CD4-positive, alpha-beta memory T cell (primary cell): ENCODE measurements at regions not wholly inside any gene's neighbourhood (a gene's known extent, or its start where the extent isn't known, plus 50 kb on each side); places are given as distances from the start of the nearest gene placed in this dataset.

Experiments used
- CTCF ChIA-PET: fragments of 350-600 bp; sonication (Branson Sonifier 250); formaldehyde crosslinking; loops from one replicate; lab custom pipeline; 2021; ENCODE audit warnings: inconsistent platforms; ENCODE audit not compliant: partially characterized antibody; lab: Charles Lee
- POLR2A ChIA-PET: fragments of 350-600 bp; sonication (Branson Sonifier 250); formaldehyde crosslinking; loops from one replicate; lab custom pipeline; 2021; ENCODE audit not compliant: partially characterized antibody; lab: Charles Lee
- DNase-seq, 5 donors: peaks; one replicate each; pipeline versions ENCODE4 v3.0.0 to v3.0.0-alpha.2; 2020 to 2022; ENCODE audit warnings: mixed read lengths in 1 of 5
- H3K27ac ChIP-seq: one replicate; pipeline ENCODE4 v1.7.0; 2013; ENCODE audit warnings: low read depth, low read length
- H3K27me3 ChIP-seq: 2 replicates; pipeline ENCODE4 v1.7.0; 2013; ENCODE audit warnings: mild to moderate bottlenecking, low read length, moderate library complexity; ENCODE audit not compliant: insufficient read depth
- H3K36me3 ChIP-seq: 2 replicates; pipeline ENCODE4 v1.7.0; 2013; ENCODE audit warnings: mild to moderate bottlenecking, low read length, moderate library complexity; ENCODE audit not compliant: insufficient read depth
- H3K4me1 ChIP-seq: 2 replicates; pipeline ENCODE4 v1.7.0; 2013; ENCODE audit warnings: mild to moderate bottlenecking, low read length, moderate library complexity; ENCODE audit not compliant: insufficient read depth
- H3K4me3 ChIP-seq, 2 donors: one replicate each; pipeline ENCODE4 v1.7.0; 2013; ENCODE audit warnings: low read length in 2 of 2, mild to moderate bottlenecking in 1 of 2
- H3K9me3 ChIP-seq, 2 donors: one replicate each; pipeline ENCODE4 v1.7.0; 2013; ENCODE audit warnings: low read length in 2 of 2, control low read depth in 1 of 2; ENCODE audit not compliant: control insufficient read depth in 1 of 2
- H3K27ac Mint-ChIP-seq, 7 donors: one replicate each; pipeline ENCODE4 v1.8.0; 2020 to 2021; ENCODE audit warnings: mixed read lengths in 7 of 7, mild to moderate bottlenecking in 6 of 7, inconsistent platforms in 3 of 7, moderate library complexity in 3 of 7
- H3K27me3 Mint-ChIP-seq, 2 donors: one replicate each; pipeline ENCODE4 v1.8.0; 2020 to 2021; ENCODE audit warnings: mixed read lengths in 2 of 2
- H3K36me3 Mint-ChIP-seq, 2 donors: one replicate each; pipeline ENCODE4 v1.8.0; 2020 to 2021; ENCODE audit warnings: mixed read lengths in 2 of 2, inconsistent platforms in 1 of 2, mild to moderate bottlenecking in 1 of 2
- H3K4me1 Mint-ChIP-seq, 4 donors: one replicate each; pipeline ENCODE4 v1.8.0; 2020 to 2021; ENCODE audit warnings: mixed read lengths in 4 of 4, mild to moderate bottlenecking in 1 of 4
- H3K4me3 Mint-ChIP-seq, 8 donors: one replicate each; pipeline ENCODE4 v1.8.0; 2020 to 2021; ENCODE audit warnings: mixed read lengths in 8 of 8, mild to moderate bottlenecking in 7 of 8, moderate library complexity in 6 of 8, inconsistent platforms in 3 of 8
- H3K9me3 Mint-ChIP-seq, 8 donors: one replicate each; pipeline ENCODE4 v1.8.0; 2020 to 2021; ENCODE audit warnings: mixed read lengths in 8 of 8, mild to moderate bottlenecking in 5 of 8, inconsistent platforms in 3 of 8, moderate library complexity in 1 of 8
- intact Hi-C: fragments of 100-400 bp; cut with micrococcal nuclease; formaldehyde crosslinking; loops from one replicate; pipeline ENCODE4 v1.15.1; 2023

DNA sequence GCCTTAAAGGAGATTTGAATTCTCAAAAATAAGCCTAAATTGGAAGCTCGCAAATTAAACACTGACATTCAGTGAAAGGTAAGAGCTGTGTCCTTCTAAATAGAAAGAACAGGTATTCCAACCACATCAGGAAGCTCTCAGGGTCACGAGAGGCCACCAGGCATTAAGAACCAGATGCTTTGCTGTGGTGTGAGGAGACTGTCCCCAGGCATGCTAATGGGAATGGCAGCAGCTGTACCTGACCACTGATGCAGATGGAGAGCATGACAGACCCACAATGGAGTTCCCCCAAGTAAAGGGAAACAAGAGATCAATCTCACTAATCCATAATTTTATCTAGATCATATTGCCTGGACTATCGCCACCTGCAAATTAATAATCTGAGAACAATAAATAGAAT is 658.9 kb upstream of the NOX3 start:
- Mint-ChIP-seq H3K4me3 (no peak overlapping the region), H3K27ac (no peak overlapping the region), H3K27me3 (no peaks in the 10 kb centered on the region), H3K4me1 (no peaks in the 10 kb centered on the region), H3K9me3 (peaks cover 0 to 6% (median 0%) of the 10 kb centered on the region in 8 donors), H3K36me3 (no peaks in the 10 kb centered on the region)
- DNase-seq: no peak
- Histone ChIP-seq H3K4me1 (no peaks in the 10 kb centered on the region), H3K4me3 (no peak overlapping the region), H3K27me3 (no peaks in the 10 kb centered on the region), H3K27ac (no peak overlapping the region), H3K36me3 (no peaks in the 10 kb centered on the region), H3K9me3 (no peaks in the 10 kb centered on the region)
- CTCF ChIA-PET: interaction anchor here (0.9 kb wide), 1 partner anchor 10 kb away, joined by 3 read pairs; no protein-coding TSS in a partner anchor
- POLR2A ChIA-PET: no interaction called here
- intact Hi-C loops: no loop called here

DNA sequence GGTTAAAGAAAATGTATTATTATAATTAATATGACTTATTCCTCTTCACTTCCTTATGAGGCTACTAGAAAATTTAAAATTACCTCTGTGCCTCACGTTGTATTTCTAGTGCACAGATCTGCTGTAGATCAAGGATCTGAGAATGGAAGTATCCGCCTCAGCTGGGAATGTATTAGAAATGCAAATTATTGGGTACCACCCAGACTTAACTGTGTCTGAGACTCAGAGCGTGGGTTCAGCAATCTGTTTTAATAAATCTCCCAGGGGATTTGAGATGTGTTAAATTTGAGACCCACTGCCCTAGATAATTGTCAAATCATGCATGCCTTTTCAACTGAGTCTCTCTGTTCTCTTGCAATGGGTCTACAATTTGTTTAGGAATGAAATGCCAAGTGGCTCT is 658.0 kb upstream of the NOX3 start:
- Histone ChIP-seq H3K36me3 (no peaks in the 10 kb centered on the region), H3K9me3 (no peaks in the 10 kb centered on the region), H3K27ac (no peak overlapping the region), H3K4me3 (no peak overlapping the region), H3K27me3 (no peaks in the 10 kb centered on the region), H3K4me1 (no peaks in the 10 kb centered on the region)
- H3K27me3 Mint-ChIP-seq: no peaks in the 10 kb centered on the region
- no peak for DNase-seq
- no peak overlapping the region for H3K27ac Mint-ChIP-seq
- H3K9me3 Mint-ChIP-seq: peaks cover 0 to 4% (median 0%) of the 10 kb centered on the region in 8 donors
- POLR2A ChIA-PET: no interaction called here
- no peaks in the 10 kb centered on the region for H3K4me1 Mint-ChIP-seq
- intact Hi-C loops: no loop called here
- CTCF ChIA-PET: no interaction called here
- no peak overlapping the region for H3K4me3 Mint-ChIP-seq
- peaks cover 0 to under 1% of the 10 kb centered on the region in 2 donors for H3K36me3 Mint-ChIP-seq

DNA sequence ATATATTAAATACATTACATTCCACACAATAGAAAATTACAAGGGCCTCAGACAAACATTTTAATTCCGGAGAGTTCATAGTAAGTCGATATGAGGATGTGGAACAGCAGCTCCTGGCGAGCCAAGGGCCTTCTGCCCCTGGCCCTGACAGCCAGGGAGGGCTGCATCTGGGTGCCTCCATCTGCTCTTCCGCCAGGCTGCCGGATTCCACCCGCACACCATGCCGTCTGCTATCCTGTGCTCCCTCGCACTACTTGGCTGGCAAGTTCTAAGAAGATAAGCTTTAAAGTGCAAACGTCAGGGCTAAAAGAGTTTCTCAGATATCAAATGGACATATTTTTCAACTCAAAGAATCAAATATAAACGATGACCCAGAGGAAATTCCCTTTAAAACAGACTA is 656.3 kb upstream of the NOX3 start:
- no peak overlapping the region for H3K27ac ChIP-seq
- H3K27me3 ChIP-seq: no peaks in the 10 kb centered on the region
- H3K9me3 ChIP-seq: no peaks in the 10 kb centered on the region
- H3K4me3 ChIP-seq: no peak overlapping the region
- Mint-ChIP-seq H3K4me3 (no peak overlapping the region), H3K4me1 (peaks cover 0 to 4% (median 0%) of the 10 kb centered on the region in 4 donors), H3K36me3 (peaks cover 0 to 1% of the 10 kb centered on the region in 2 donors), H3K27me3 (no peaks in the 10 kb centered on the region), H3K27ac (no peak overlapping the region), H3K9me3 (no peaks in the 10 kb centered on the region)
- no peak for DNase-seq
- no peaks in the 10 kb centered on the region for H3K4me1 ChIP-seq
- ChIA-PET POLR2A (no interaction called here), CTCF (interaction anchor here (0.6 kb wide), 1 partner anchor 38 kb away, joined by 3 read pairs; no protein-coding TSS in a partner anchor)
- no peaks in the 10 kb centered on the region for H3K36me3 ChIP-seq
- intact Hi-C loops: no loop called here

DNA sequence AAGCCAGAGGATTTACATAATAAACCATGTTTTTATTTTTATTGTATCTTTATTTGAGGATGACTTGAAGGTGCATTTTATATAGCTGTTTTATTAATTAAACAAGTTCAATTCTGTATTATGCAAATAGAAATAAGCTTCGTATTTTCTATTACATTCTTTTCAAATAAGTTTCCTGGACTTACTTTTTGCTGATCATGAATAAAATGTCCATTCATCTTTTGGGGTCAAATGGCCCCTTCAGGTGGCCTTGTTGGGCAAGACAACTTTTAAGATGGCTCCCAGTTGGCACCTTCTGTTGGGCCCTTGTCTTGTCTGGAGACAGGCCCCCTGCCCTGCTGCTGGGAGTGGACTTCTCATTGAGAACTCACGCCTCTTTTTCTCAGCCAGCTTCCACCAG is 654.6 kb upstream of the NOX3 start:
- ChIA-PET POLR2A (no interaction called here), CTCF (no interaction called here)

GRCh38 chr6:156109713-156110112 is 654.1 kb upstream of the NOX3 start:
- no peaks in the 10 kb centered on the region for H3K36me3 ChIP-seq
- intact Hi-C loops: no loop called here
- no peaks in the 10 kb centered on the region for H3K27me3 ChIP-seq
- ChIA-PET CTCF (interaction anchor here (0.5 kb wide), 1 partner anchor 1194 kb away, joined by 3 read pairs; no protein-coding TSS in a partner anchor), POLR2A (no interaction called here)
- H3K27ac ChIP-seq: no peak overlapping the region
- H3K36me3 Mint-ChIP-seq: peaks cover 1 to 4% of the 10 kb centered on the region in 2 donors
- no peaks in the 10 kb centered on the region for H3K9me3 ChIP-seq
- DNase-seq: no peak
- no peak overlapping the region for H3K27ac Mint-ChIP-seq
- no peak overlapping the region for H3K4me3 ChIP-seq
- peaks cover 0 to 4% (median 0%) of the 10 kb centered on the region in 4 donors for H3K4me1 Mint-ChIP-seq
- H3K9me3 Mint-ChIP-seq: no peaks in the 10 kb centered on the region
- H3K4me1 ChIP-seq: no peaks in the 10 kb centered on the region
- H3K4me3 Mint-ChIP-seq: no peak overlapping the region
- no peaks in the 10 kb centered on the region for H3K27me3 Mint-ChIP-seq

More for the DNA sequence above, 654.6 kb upstream of the NOX3 start:
- Mint-ChIP-seq H3K27me3 (no peaks in the 10 kb centered on the region), H3K36me3 (peaks cover 0 to 1% of the 10 kb centered on the region in 2 donors), H3K27ac (no peak overlapping the region), H3K4me1 (peaks cover 0 to 4% (median 0%) of the 10 kb centered on the region in 4 donors), H3K9me3 (no peaks in the 10 kb centered on the region), H3K4me3 (no peak overlapping the region)
- Histone ChIP-seq H3K27me3 (no peaks in the 10 kb centered on the region), H3K27ac (no peak overlapping the region), H3K36me3 (no peaks in the 10 kb centered on the region), H3K9me3 (no peaks in the 10 kb centered on the region), H3K4me1 (no peaks in the 10 kb centered on the region), H3K4me3 (no peak overlapping the region)
- no peak for DNase-seq
- intact Hi-C loops: no loop called here

GRCh38 chr6:156107624-156108101 is 652.0 kb upstream of the NOX3 start:
- H3K4me3 Mint-ChIP-seq: peak overlapping the region in 1 of 8 donors; percentile 41
- no peaks in the 10 kb centered on the region for H3K27me3 Mint-ChIP-seq
- DNase-seq: no peak
- H3K27me3 ChIP-seq: no peaks in the 10 kb centered on the region
- peaks cover 0 to 4% (median 0%) of the 10 kb centered on the region in 4 donors for H3K4me1 Mint-ChIP-seq
- intact Hi-C loops: no loop called here
- H3K9me3 Mint-ChIP-seq: peaks cover 0 to 3% (median 0%) of the 10 kb centered on the region in 8 donors
- H3K36me3 ChIP-seq: no peaks in the 10 kb centered on the region
- peak overlapping the region in 1 of 7 donors; percentile 50 for H3K27ac Mint-ChIP-seq
- H3K9me3 ChIP-seq: no peaks in the 10 kb centered on the region
- CTCF ChIA-PET: no interaction called here
- H3K27ac ChIP-seq: no peak overlapping the region
- H3K36me3 Mint-ChIP-seq: peaks cover 1 to 6% of the 10 kb centered on the region in 2 donors
- POLR2A ChIA-PET: no interaction called here
- H3K4me1 ChIP-seq: no peaks in the 10 kb centered on the region
- no peak overlapping the region for H3K4me3 ChIP-seq

DNA sequence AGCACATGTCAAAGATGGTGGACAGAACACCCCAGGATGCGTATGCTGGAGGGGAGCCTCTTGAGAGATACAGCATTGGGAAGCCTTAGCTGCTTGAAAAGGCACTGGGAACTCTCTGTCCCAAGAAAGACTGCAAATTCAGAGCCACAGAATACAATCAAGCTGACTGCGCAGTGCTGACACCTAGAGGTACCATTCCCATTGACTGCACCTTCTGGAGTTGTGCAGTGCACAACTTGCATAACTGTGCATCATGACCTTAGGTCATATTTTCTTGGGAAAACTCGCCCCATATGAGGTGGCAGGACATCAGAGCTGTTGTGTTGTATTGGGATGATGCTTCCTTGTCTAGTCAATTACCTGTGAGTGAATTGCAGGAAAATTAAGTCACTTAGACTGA is 646.5 kb upstream of the NOX3 start:
- POLR2A ChIA-PET: no interaction called here
- H3K9me3 ChIP-seq: no peaks in the 10 kb centered on the region
- no peak for DNase-seq
- H3K27ac Mint-ChIP-seq: no peak overlapping the region
- peaks cover 0 to 3% (median 0%) of the 10 kb centered on the region in 4 donors for H3K4me1 Mint-ChIP-seq
- intact Hi-C loops: no loop called here
- H3K36me3 ChIP-seq: no peaks in the 10 kb centered on the region
- no peak overlapping the region for H3K4me3 Mint-ChIP-seq
- CTCF ChIA-PET: no interaction called here
- no peaks in the 10 kb centered on the region for H3K27me3 Mint-ChIP-seq
- H3K36me3 Mint-ChIP-seq: peaks cover 0 to 6% of the 10 kb centered on the region in 2 donors
- no peaks in the 10 kb centered on the region for H3K4me1 ChIP-seq
- peaks cover 0 to 5% (median 1%) of the 10 kb centered on the region in 8 donors for H3K9me3 Mint-ChIP-seq
- H3K27me3 ChIP-seq: no peaks in the 10 kb centered on the region
- no peak overlapping the region for H3K4me3 ChIP-seq
- H3K27ac ChIP-seq: no peak overlapping the region
